H9 (cell line): ENCODE measurements at regions not wholly inside any gene's neighbourhood (a gene's known extent, or its start where the extent isn't known, plus 50 kb on each side); places are given as distances from the start of the nearest gene placed in this dataset.

ENCODE experiments used
- DNase-seq: peaks from one replicate; pipeline ENCODE4 v3.0.0-alpha.2; 2017
- H2AFZ ChIP-seq: one replicate; pipeline ENCODE4 v1.6.1; 2013; ENCODE audit warnings: mild to moderate bottlenecking, low read length, control low read depth, moderate library complexity
- H2AK5ac ChIP-seq: 2 replicates; pipeline ENCODE4 v1.6.1; 2013; ENCODE audit warnings: low read length, control low read depth, mixed read lengths; ENCODE audit not compliant: insufficient read length
- H2BK120ac ChIP-seq: one replicate; pipeline ENCODE4 v1.6.1; 2013; ENCODE audit warnings: low read depth, mild to moderate bottlenecking, low read length, control low read depth, inconsistent platforms; ENCODE audit not compliant: poor library complexity, severe bottlenecking
- H2BK12ac ChIP-seq: 2 replicates; pipeline ENCODE4 v1.6.1; 2013; ENCODE audit warnings: low read length, control low read depth, mixed read lengths, low read depth; ENCODE audit not compliant: insufficient read length
- H2BK15ac ChIP-seq: 2 replicates; pipeline ENCODE4 v1.6.1; 2013; ENCODE audit warnings: low read depth, low read length, control low read depth
- H2BK20ac ChIP-seq: one replicate; pipeline ENCODE4 v1.6.1; 2013; ENCODE audit warnings: low read depth, mild to moderate bottlenecking, low read length, control low read depth, inconsistent platforms; ENCODE audit not compliant: poor library complexity, severe bottlenecking
- H2BK5ac ChIP-seq: 2 replicates; pipeline ENCODE4 v1.6.1; 2013; ENCODE audit warnings: low read length, control low read depth, mixed read lengths; ENCODE audit not compliant: insufficient read length
- H3K14ac ChIP-seq: 2 replicates; pipeline ENCODE4 v1.6.1; 2013; ENCODE audit warnings: low read length, control low read depth; ENCODE audit not compliant: insufficient read depth
- H3K18ac ChIP-seq: 2 replicates; pipeline ENCODE4 v1.6.1; 2013; ENCODE audit warnings: low read depth, mild to moderate bottlenecking, mixed read lengths, low read length, control low read depth; ENCODE audit not compliant: insufficient read length
- H3K23ac ChIP-seq: 2 replicates; pipeline ENCODE4 v1.6.1; 2013; ENCODE audit warnings: low read length, control low read depth, mixed read lengths, low read depth; ENCODE audit not compliant: insufficient read length
- H3K23me2 ChIP-seq: 2 replicates; pipeline ENCODE4 v1.6.1; 2013; ENCODE audit warnings: low read depth, mild to moderate bottlenecking, mixed read lengths, low read length, control low read depth; ENCODE audit not compliant: insufficient read length, poor library complexity, severe bottlenecking
- H3K27ac ChIP-seq: 2 replicates; pipeline ENCODE4 v1.5.1; 2013; ENCODE audit warnings: low read length, control low read depth, mixed read lengths, low read depth; ENCODE audit not compliant: insufficient read length
- H3K27me3 ChIP-seq: 2 replicates; pipeline ENCODE4 v1.6.1; 2013; ENCODE audit warnings: low read length, control low read depth, inconsistent platforms; ENCODE audit not compliant: insufficient read depth
- H3K4ac ChIP-seq: 2 replicates; pipeline ENCODE4 v1.6.1; 2013; ENCODE audit warnings: low read depth, mild to moderate bottlenecking, control low read depth, inconsistent platforms, low read length, moderate library complexity
- H3K4me1 ChIP-seq: 2 replicates; pipeline ENCODE4 v1.6.1; 2013; ENCODE audit warnings: low read length, control low read depth, inconsistent platforms; ENCODE audit not compliant: insufficient read depth
- H3K4me2 ChIP-seq: 2 replicates; pipeline ENCODE4 v1.6.1; 2013; ENCODE audit warnings: low read length, control low read depth, mixed read lengths; ENCODE audit not compliant: insufficient read length, insufficient read depth
- H3K56ac ChIP-seq: 2 replicates; pipeline ENCODE4 v1.6.1; 2013; ENCODE audit warnings: low read depth, mild to moderate bottlenecking, mixed read lengths, low read length, control low read depth; ENCODE audit not compliant: insufficient read length
- H3K79me1 ChIP-seq: 2 replicates; pipeline ENCODE4 v1.6.1; 2013; ENCODE audit warnings: low read depth, mild to moderate bottlenecking, moderate library complexity, low read length, control low read depth, inconsistent platforms; ENCODE audit not compliant: insufficient read depth, poor library complexity, severe bottlenecking
- H3K79me2 ChIP-seq: 2 replicates; pipeline ENCODE4 v1.6.1; 2013; ENCODE audit warnings: low read length, control low read depth, inconsistent platforms; ENCODE audit not compliant: insufficient read depth
- H3K9ac ChIP-seq: 2 replicates; pipeline ENCODE4 v1.6.1; 2013; ENCODE audit warnings: low read length, control low read depth, mixed read lengths; ENCODE audit not compliant: insufficient read length; ENCODE audit errors: extremely low read depth
- H3K9me3 ChIP-seq: one replicate; pipeline ENCODE4 v1.6.1; 2013; ENCODE audit warnings: low read depth, low read length, inconsistent platforms; ENCODE audit not compliant: control insufficient read depth
- H3T11ph ChIP-seq: one replicate; pipeline ENCODE4 v1.6.1; 2013; ENCODE audit warnings: mild to moderate bottlenecking, low read length, control low read depth, inconsistent platforms
- H4K20me1 ChIP-seq: one replicate; pipeline ENCODE4 v1.6.1; 2013; ENCODE audit not compliant: control insufficient read depth, insufficient read length, insufficient read depth
- H4K5ac ChIP-seq: 2 replicates; pipeline ENCODE4 v1.6.1; 2013; ENCODE audit warnings: low read depth, mild to moderate bottlenecking, mixed read lengths, low read length, control low read depth; ENCODE audit not compliant: insufficient read length
- H4K8ac ChIP-seq: replicated peaks from 2 replicates; pipeline ENCODE4 v1.6.1; 2013; ENCODE audit warnings: low read length, control low read depth, mixed read lengths, low read depth; ENCODE audit not compliant: insufficient read length
- H4K91ac ChIP-seq: 2 replicates; pipeline ENCODE4 v1.6.1; 2013; ENCODE audit warnings: low read depth, mild to moderate bottlenecking, moderate library complexity, mixed read lengths, low read length, control low read depth; ENCODE audit not compliant: insufficient read length
- H3K27ac Mint-ChIP-seq, 3 experiments: 2 replicates in 2 of 3; 3 replicates in 1 of 3; pipeline ENCODE4 v1.8.0; 2020 to 2021; ENCODE audit warnings: mixed read lengths in 3 of 3, mild to moderate bottlenecking in 1 of 3, moderate library complexity in 1 of 3
- H3K27me3 Mint-ChIP-seq: 2 replicates; pipeline ENCODE4 v1.8.0; 2021; ENCODE audit warnings: low read depth, mild to moderate bottlenecking, moderate library complexity, mixed read lengths
- H3K36me3 Mint-ChIP-seq, 3 experiments: 2 replicates in 2 of 3; 3 replicates in 1 of 3; pipeline ENCODE4 v1.8.0; 2020 to 2021; ENCODE audit warnings: low read depth in 3 of 3, mixed read lengths in 3 of 3; ENCODE audit not compliant: insufficient read depth in 1 of 3
- H3K4me1 Mint-ChIP-seq, 2 experiments: 2 replicates each; pipeline ENCODE4 v1.8.0; 2020; ENCODE audit warnings: mixed read lengths in 2 of 2
- H3K4me3 Mint-ChIP-seq, 2 experiments: 2 replicates in 1 of 2; 3 replicates in 1 of 2; pipeline ENCODE4 v1.8.0; 2020 to 2021; ENCODE audit warnings: mild to moderate bottlenecking in 2 of 2, mixed read lengths in 2 of 2, moderate library complexity in 1 of 2
- H3K9me3 Mint-ChIP-seq, 2 experiments: 2 replicates in 1 of 2; 3 replicates in 1 of 2; pipeline ENCODE4 v1.8.0; 2020; ENCODE audit warnings: mild to moderate bottlenecking in 2 of 2, mixed read lengths in 2 of 2, moderate library complexity in 1 of 2
- WGBS: extraction: QIAGEN DNeasy Blood & Tissue Kit; methylation state at CpG from one replicate; pipeline ENCODE4 v1.1.7; 2013; ENCODE audit warnings: missing lambda C conversion rate, low lambda C conversion rate, mixed read lengths; ENCODE audit not compliant: insufficient read length; ENCODE audit errors: extremely low coverage; 5-methylcytosine and 5-hydroxymethylcytosine counted together
- TF ChIP-seq, protein P1 (sequence below): fragments of 200-600 bp; sonication (generic); conservative IDR thresholded peaks from 3 replicates; pipeline ENCODE4 v1.8.0; 2021; ENCODE audit warnings: antibody characterized with exemption, mild to moderate bottlenecking

DNA sequence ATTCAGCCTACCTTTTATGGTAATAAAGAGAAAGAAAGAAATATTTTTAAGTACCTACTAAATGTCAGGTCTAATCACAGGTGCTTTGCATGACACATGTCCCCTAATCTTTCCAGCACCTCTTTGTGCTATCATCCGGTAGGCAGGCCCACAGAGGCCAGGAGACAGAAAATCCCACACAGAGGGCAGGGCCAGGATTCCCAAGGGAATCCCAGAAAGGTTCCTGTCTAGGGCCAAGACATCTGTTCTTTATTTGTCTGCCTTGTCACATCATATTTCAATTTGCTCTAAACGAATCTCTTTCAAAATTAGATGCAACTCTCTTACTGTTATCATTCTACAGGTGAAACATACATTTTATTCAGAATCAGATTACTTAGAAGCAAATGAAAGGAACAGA lies 676.1 kb upstream of the GYPC start:
- H4K91ac ChIP-seq = no peak overlapping the region

More for the DNA sequence above, 676.1 kb upstream of the GYPC start:
- Histone ChIP-seq H2BK5ac (no peak overlapping the region), H3K56ac (no peak overlapping the region), H3K4ac (no peak overlapping the region), H3K4me2 (no peak overlapping the region), H3K4me1 (no peaks in the 10 kb centered on the region), H2BK15ac (no peak overlapping the region), H2BK120ac (no peak overlapping the region), H2AK5ac (no peak overlapping the region), H3K79me1 (no peaks in the 10 kb centered on the region), H3T11ph (no peak overlapping the region), H4K20me1 (no peaks in the 10 kb centered on the region), H2BK12ac (no peak overlapping the region), H3K27me3 (no peaks in the 10 kb centered on the region), H3K79me2 (no peaks in the 10 kb centered on the region), H3K23me2 (no peaks in the 10 kb centered on the region), H3K9ac (no peak overlapping the region), H3K9me3 (no peaks in the 10 kb centered on the region), H3K27ac (no peak overlapping the region), H3K18ac (no peak overlapping the region), H4K5ac (no peak overlapping the region), H3K23ac (no peak overlapping the region), H3K14ac (no peak overlapping the region), H2AFZ (no peak overlapping the region), H4K8ac (no peak overlapping the region), H2BK20ac (no peak overlapping the region)
- no peak overlapping the region for H3K27ac Mint-ChIP-seq
- WGBS = no CpG with 5 or more reads among the region's 2 CpGs
- DNase-seq = no peak
- TF ChIP-seq, protein P1, sequence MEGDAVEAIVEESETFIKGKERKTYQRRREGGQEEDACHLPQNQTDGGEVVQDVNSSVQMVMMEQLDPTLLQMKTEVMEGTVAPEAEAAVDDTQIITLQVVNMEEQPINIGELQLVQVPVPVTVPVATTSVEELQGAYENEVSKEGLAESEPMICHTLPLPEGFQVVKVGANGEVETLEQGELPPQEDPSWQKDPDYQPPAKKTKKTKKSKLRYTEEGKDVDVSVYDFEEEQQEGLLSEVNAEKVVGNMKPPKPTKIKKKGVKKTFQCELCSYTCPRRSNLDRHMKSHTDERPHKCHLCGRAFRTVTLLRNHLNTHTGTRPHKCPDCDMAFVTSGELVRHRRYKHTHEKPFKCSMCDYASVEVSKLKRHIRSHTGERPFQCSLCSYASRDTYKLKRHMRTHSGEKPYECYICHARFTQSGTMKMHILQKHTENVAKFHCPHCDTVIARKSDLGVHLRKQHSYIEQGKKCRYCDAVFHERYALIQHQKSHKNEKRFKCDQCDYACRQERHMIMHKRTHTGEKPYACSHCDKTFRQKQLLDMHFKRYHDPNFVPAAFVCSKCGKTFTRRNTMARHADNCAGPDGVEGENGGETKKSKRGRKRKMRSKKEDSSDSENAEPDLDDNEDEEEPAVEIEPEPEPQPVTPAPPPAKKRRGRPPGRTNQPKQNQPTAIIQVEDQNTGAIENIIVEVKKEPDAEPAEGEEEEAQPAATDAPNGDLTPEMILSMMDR = no peak
- no peak overlapping the region for H3K4me3 Mint-ChIP-seq
- no peaks in the 10 kb centered on the region; the same call in 1 of the 2 replicates for H3K27me3 Mint-ChIP-seq
- H3K4me1 Mint-ChIP-seq = no peaks in the 10 kb centered on the region; a peak in 1 of 4 replicates
- H3K36me3 Mint-ChIP-seq = no peaks in the 10 kb centered on the region
- H3K9me3 Mint-ChIP-seq = no peaks in the 10 kb centered on the region
